Stimulated activated naive CD8-positive, alpha-beta T cell treated with anti-CD3 and anti-CD28 coated beads, Interleukin-15, Interleukin-2, amounts not matched to agents 100 U/mL and 50 U/mL, for 24 hours (primary cell): ENCODE measurements at regions not wholly inside any gene's neighbourhood (a gene's known extent, or its start where the extent isn't known, plus 50 kb on each side); places are given as distances from the start of the nearest gene placed in this dataset.
"Not testable (repeated sequence)": the region's sequence is repeated elsewhere in the genome, so short reads cannot be mapped to it uniquely, and the experiment has no call there.

Source experiments
- ATAC-seq: fragments of 150-1000 bp; cut with Tn5 transposase; one replicate; pipeline ENCODE4 v1.10.0; 2021
- DNase-seq: peaks from one replicate; pipeline ENCODE4 v3.0.0; 2021

- DNase-seq (no peak), ATAC-seq (no peak)
These were observed 107.5 kb upstream of the NCOR2 start for GRCh38 chr12:124674937-124675336.

GRCh38 chr12:124673801-124674617, 106.6 kb upstream of the NCOR2 start:
- no peak for DNase-seq
- peak; percentile 5 for ATAC-seq

GRCh38 chr12:124669271-124669721, 101.9 kb upstream of the NCOR2 start:
- peak; percentile 30 for ATAC-seq
- DNase-seq: not testable (repeated sequence)

GRCh38 chr12:124668602-124669001, 101.2 kb upstream of the NCOR2 start:
- no peak for ATAC-seq
- DNase-seq: no peak

- DNase-seq: no peak
- no peak for ATAC-seq
These were observed 100.3 kb upstream of the NCOR2 start for GRCh38 chr12:124667506-124668326.

- DNase-seq (no peak), ATAC-seq (no peak)
These were observed 99.4 kb upstream of the NCOR2 start for GRCh38 chr12:124666722-124667259.

GRCh38 chr12:124665511-124665910, 98.1 kb upstream of the NCOR2 start:
- DNase-seq (no peak), ATAC-seq (no peak)

GRCh38 chr12:124664395-124665111, 97.1 kb upstream of the NCOR2 start:
- DNase-seq (no peak), ATAC-seq (no peak)

- ATAC-seq (no peak), DNase-seq (no peak)
These were observed 96.5 kb upstream of the NCOR2 start for GRCh38 chr12:124663771-124664366.

- ATAC-seq: no peak
These were observed 95.8 kb upstream of the NCOR2 start for GRCh38 chr12:124663206-124663605.

GRCh38 chr12:124661341-124661740, 93.9 kb upstream of the NCOR2 start:
- DNase-seq (no peak), ATAC-seq (no peak)

More at GRCh38 chr12:124663206-124663605, 95.8 kb upstream of the NCOR2 start:
- no peak for DNase-seq

GRCh38 chr12:124660851-124661250, 93.4 kb upstream of the NCOR2 start:
- DNase-seq (no peak), ATAC-seq (no peak)

GRCh38 chr12:124658806-124659402, 91.5 kb upstream of the NCOR2 start:
- no peak for DNase-seq
- ATAC-seq: no peak

- DNase-seq (no peak), ATAC-seq (no peak)
These were observed 90.9 kb upstream of the NCOR2 start for GRCh38 chr12:124658302-124658701.

GRCh38 chr12:124656947-124657434, 89.6 kb upstream of the NCOR2 start:
- DNase-seq: no peak
- no peak for ATAC-seq

GRCh38 chr12:124655698-124656516, 88.5 kb upstream of the NCOR2 start:
- DNase-seq: no peak

GRCh38 chr12:124655048-124655697, 87.8 kb upstream of the NCOR2 start:
- ATAC-seq (no peak), DNase-seq (no peak)

More at GRCh38 chr12:124655698-124656516, 88.5 kb upstream of the NCOR2 start:
- no peak for ATAC-seq

GRCh38 chr12:124654666-124655047, 87.2 kb upstream of the NCOR2 start:
- DNase-seq: no peak
- no peak for ATAC-seq

- ATAC-seq (no peak), DNase-seq (no peak)
These were observed 85.9 kb upstream of the NCOR2 start for GRCh38 chr12:124653169-124653931.
